MM.1S (cell line): ENCODE measurements at regions not wholly inside any gene's neighbourhood (a gene's known extent, or its start where the extent isn't known, plus 50 kb on each side); places are given as distances from the start of the nearest gene placed in this dataset.

Experiments
- EZH2 ChIP-seq: fragments of 300-600 bp; sonication (generic); optimal IDR thresholded peaks from 2 replicates; pipeline ENCODE3; 2017; ENCODE audit warnings: low read depth, mild to moderate bottlenecking, antibody characterized with exemption, low read length, mixed read lengths
- EZH2phosphoT487 ChIP-seq: fragments of 300-600 bp; sonication (generic); IDR thresholded peaks from 2 replicates; pipeline ENCODE4 v1.6.1; 2018; ENCODE audit warnings: antibody characterized with exemption, low read length
- TF ChIP-seq, protein P1 (sequence below): fragments of 300-600 bp; sonication (generic); IDR thresholded peaks from 2 replicates; pipeline ENCODE4 v1.5.1; 2016; ENCODE audit warnings: antibody characterized with exemption, low read length, mixed read lengths

DNA sequence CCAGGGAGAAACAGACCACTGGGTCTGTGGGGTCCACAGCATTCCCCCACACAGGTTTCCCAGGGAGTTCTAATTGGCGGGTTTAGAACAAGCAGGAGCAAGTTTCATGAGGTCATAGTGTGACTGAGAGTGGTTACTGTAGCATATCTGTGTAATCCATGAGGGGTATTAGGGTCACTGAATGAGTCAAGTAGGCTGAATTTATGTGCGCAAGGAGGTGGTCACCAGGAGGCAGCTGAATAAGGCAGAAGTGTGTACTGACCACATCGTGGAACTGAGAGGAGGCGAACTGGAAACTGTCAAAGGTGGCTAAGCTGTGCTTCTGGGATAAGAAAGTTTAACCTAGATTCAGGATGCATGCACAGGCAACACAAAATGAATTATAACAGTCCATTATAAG, 876.0 kb downstream of the METTL15 start:
- TF ChIP-seq, protein P1, sequence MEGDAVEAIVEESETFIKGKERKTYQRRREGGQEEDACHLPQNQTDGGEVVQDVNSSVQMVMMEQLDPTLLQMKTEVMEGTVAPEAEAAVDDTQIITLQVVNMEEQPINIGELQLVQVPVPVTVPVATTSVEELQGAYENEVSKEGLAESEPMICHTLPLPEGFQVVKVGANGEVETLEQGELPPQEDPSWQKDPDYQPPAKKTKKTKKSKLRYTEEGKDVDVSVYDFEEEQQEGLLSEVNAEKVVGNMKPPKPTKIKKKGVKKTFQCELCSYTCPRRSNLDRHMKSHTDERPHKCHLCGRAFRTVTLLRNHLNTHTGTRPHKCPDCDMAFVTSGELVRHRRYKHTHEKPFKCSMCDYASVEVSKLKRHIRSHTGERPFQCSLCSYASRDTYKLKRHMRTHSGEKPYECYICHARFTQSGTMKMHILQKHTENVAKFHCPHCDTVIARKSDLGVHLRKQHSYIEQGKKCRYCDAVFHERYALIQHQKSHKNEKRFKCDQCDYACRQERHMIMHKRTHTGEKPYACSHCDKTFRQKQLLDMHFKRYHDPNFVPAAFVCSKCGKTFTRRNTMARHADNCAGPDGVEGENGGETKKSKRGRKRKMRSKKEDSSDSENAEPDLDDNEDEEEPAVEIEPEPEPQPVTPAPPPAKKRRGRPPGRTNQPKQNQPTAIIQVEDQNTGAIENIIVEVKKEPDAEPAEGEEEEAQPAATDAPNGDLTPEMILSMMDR: no peak
- TF ChIP-seq EZH2phosphoT487 (no peak), EZH2 (no peak)
